ENCODE measurements at regions not wholly inside any gene's neighbourhood (a gene's known extent, or its start where the extent isn't known, plus 50 kb on each side); places are given as distances from the start of the nearest gene placed in this dataset.
"Not testable (repeated sequence)": the region's sequence is repeated elsewhere in the genome, so short reads cannot be mapped to it uniquely, and the experiment has no call there.

GRCh38 chr7:115613836-115614235 lies 416.7 kb downstream of the TFEC start:
- H3K4me3 ChIP-seq (ENCODE audit: low read length), result no peak overlapping the region
- TF ChIP-seq CTCF (conservative IDR thresholded peaks at IDR 0.05; ENCODE audit: low read depth, low read length), result no peak
- no peak for DNase-seq (ENCODE audit: low read depth)

DNA sequence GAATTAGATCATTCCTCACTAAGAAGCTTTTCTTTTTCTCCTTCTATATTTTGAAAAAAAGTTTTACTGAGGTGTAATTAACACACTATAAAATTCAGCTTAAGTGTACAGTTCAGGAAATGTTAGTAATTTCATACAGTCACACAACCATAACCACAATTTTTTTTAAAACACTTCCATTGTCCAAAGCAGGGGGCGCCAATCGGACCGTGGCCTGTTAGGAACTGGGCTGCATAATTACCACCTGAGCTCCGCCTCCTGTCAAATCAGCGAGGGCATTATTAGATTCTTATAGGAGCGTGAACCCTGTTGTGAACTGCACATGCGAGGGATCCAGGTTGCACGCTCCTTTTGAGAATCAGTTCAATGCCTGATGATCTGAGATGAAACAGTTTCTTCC lies 427.1 kb downstream of the TFEC start:
- DNase-seq (ENCODE audit: low read depth), result no peak
- no peak overlapping the region for H3K4me3 ChIP-seq (ENCODE audit: low read length)
- TF ChIP-seq CTCF (conservative IDR thresholded peaks at IDR 0.05; ENCODE audit: low read depth, low read length), result no peak

DNA sequence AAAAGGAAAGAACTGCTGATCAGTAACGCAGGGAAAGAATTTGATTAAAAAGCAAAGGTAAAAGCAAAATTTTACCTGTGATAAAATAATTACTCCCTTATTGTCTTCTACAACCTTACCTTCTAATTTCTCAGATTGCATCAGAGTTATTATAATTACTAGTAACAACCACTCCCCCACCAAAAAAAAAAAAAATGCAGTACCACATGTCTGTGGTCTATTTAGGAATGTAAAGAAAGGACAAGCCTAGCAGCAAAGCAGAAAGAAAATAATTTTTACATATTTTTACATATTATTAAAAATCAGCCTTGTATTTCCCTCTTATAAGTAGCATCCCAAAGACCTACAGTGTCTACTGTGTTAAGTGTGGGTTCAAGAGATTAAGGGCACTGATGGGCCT lies 430.4 kb downstream of the TFEC start:
- no peak for TF ChIP-seq CTCF (conservative IDR thresholded peaks at IDR 0.05; ENCODE audit: low read depth, low read length)
- DNase-seq (ENCODE audit: low read depth), result no peak
- H3K4me3 ChIP-seq (ENCODE audit: low read length), result no peak overlapping the region

DNA sequence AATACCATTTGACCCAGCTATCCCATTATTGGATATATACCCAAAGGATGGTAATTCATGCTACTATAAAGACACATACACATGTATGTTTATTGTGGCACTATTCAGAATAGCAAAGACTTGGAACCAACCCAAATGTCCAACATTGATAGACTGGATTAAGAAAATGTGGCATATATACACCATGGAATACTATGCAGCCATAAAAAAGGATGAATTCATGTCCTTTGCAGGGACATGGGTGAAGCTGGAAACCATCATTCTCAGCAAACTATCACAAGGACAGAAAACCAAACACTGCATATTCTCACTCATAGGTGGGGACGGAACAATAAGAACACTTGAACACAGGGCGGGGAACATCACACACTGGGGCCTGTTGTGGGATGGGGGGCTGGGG lies 431.4 kb downstream of the TFEC start:
- H3K4me3 ChIP-seq (ENCODE audit: low read length); DNase-seq (ENCODE audit: low read depth): not testable (repeated sequence)

DNA sequence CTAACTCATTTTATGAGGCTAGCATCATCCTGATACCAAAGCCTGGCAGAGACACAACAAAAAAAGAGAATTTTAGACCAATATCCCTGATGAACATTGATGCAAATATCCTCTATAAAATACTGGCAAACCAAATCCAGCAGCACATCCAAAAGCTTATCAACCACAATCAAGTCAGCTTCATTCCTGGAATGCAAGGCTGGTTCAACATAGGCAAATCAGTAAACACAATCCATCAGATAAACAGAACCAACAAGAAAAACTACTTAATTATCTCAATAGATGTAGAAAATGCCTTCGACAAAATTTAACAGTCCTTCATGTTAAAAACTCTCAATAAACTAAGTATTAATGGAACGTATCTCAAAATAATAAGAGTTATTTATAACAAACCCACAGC lies 433.3 kb downstream of the TFEC start:
- H3K4me3 ChIP-seq (ENCODE audit: low read length); DNase-seq (ENCODE audit: low read depth): not testable (repeated sequence)

GRCh38 chr7:115593111-115593510 lies 437.5 kb downstream of the TFEC start:
- H3K4me3 ChIP-seq (ENCODE audit: low read length), result no peak overlapping the region
- no peak for TF ChIP-seq CTCF (conservative IDR thresholded peaks at IDR 0.05; ENCODE audit: low read depth, low read length)
- no peak for DNase-seq (ENCODE audit: low read depth)

GRCh38 chr7:115585015-115585718 lies 445.4 kb downstream of the TFEC start:
- no peak for DNase-seq (ENCODE audit: low read depth)
- TF ChIP-seq CTCF (conservative IDR thresholded peaks at IDR 0.05; ENCODE audit: low read depth, low read length), result no peak
- H3K4me3 ChIP-seq (ENCODE audit: low read length), result no peak overlapping the region

GRCh38 chr7:115582956-115583355 lies 447.6 kb downstream of the TFEC start:
- H3K4me3 ChIP-seq (ENCODE audit: low read length), result no peak overlapping the region
- no peak for TF ChIP-seq CTCF (conservative IDR thresholded peaks at IDR 0.05; ENCODE audit: low read depth, low read length)
- DNase-seq (ENCODE audit: low read depth), result no peak
